Liver (tissue), 8 donors: ENCODE measurements at regions not wholly inside any gene's neighbourhood (a gene's known extent, or its start where the extent isn't known, plus 50 kb on each side); places are given as distances from the start of the nearest gene placed in this dataset.

Source experiments
- DNase-seq: peaks from one replicate; pipeline ENCODE4 v3.0.0-alpha.2; 2017; ENCODE audit warnings: low spot score
- H3K27ac ChIP-seq, 2 donors: one replicate each; pipeline ENCODE4 v1.7.0; 2013; ENCODE audit warnings: inconsistent platforms in 2 of 2, low read length in 2 of 2, control low read depth in 1 of 2, low read depth in 1 of 2, mild to moderate bottlenecking in 1 of 2
- H3K27me3 ChIP-seq, 4 donors: one replicate each; pipeline versions ENCODE4 v1.6.1 to v1.7.0; 2013; ENCODE audit warnings: low read length in 3 of 4, inconsistent platforms in 1 of 4, mild to moderate bottlenecking in 1 of 4, moderate library complexity in 1 of 4; ENCODE audit not compliant: control insufficient read depth in 4 of 4, insufficient read depth in 4 of 4
- H3K36me3 ChIP-seq, 4 donors: one replicate each; pipeline versions ENCODE4 v1.6.1 to v1.7.0; 2013; ENCODE audit warnings: low read length in 3 of 4, mild to moderate bottlenecking in 3 of 4, low read depth in 1 of 4, moderate library complexity in 1 of 4; ENCODE audit not compliant: control insufficient read depth in 4 of 4, insufficient read depth in 3 of 4
- H3K4me1 ChIP-seq, 4 donors: one replicate each; pipeline versions ENCODE4 v1.6.1 to v1.7.0; 2013; ENCODE audit warnings: low read length in 3 of 4, mild to moderate bottlenecking in 3 of 4, moderate library complexity in 1 of 4; ENCODE audit not compliant: control insufficient read depth in 4 of 4, insufficient read depth in 4 of 4
- H3K4me3 ChIP-seq, 3 donors: one replicate each; pipeline versions ENCODE4 v1.6.1 to v1.7.0; 2013; ENCODE audit warnings: low read length in 3 of 3, control low read depth in 1 of 3, low read depth in 1 of 3, mild to moderate bottlenecking in 1 of 3
- H3K9ac ChIP-seq, 2 donors: one replicate each; pipeline ENCODE4 v1.7.0; 2013; ENCODE audit warnings: low read length in 2 of 2, mild to moderate bottlenecking in 2 of 2, moderate library complexity in 2 of 2, control low read depth in 1 of 2, low read depth in 1 of 2
- H3K9me3 ChIP-seq, 4 donors: one replicate each; pipeline versions ENCODE4 v1.6.1 to v1.7.0; 2013; ENCODE audit warnings: low read length in 3 of 4; ENCODE audit not compliant: control insufficient read depth in 4 of 4
- ATF3 ChIP-seq: IDR thresholded peaks from 2 replicates; pipeline ENCODE4 v1.6.1; 2016; ENCODE audit warnings: antibody characterized with exemption
- CTCF ChIP-seq: fragments of 150-350 bp; IDR thresholded peaks from 2 replicates; pipeline ENCODE4 v1.5.1; 2017; ENCODE audit warnings: improper control_type of control experiment, low read depth, low read length; ENCODE audit not compliant: missing input control
- EGR1 ChIP-seq, 2 donors: IDR thresholded peaks; 2 replicates each; pipeline ENCODE4 v1.6.1; 2016 to 2018; ENCODE audit warnings: antibody characterized with exemption in 2 of 2, low read depth in 2 of 2
- FOXA1 ChIP-seq: IDR thresholded peaks from 2 replicates; pipeline ENCODE4 v1.6.1; 2016; ENCODE audit warnings: antibody characterized with exemption
- FOXA2 ChIP-seq: IDR thresholded peaks from 2 replicates; pipeline ENCODE4 v1.6.1; 2016; ENCODE audit warnings: antibody characterized with exemption
- GABPA ChIP-seq, 2 donors: IDR thresholded peaks in 1 of 2; conservative IDR thresholded peaks in 1 of 2; 2 replicates each; pipeline ENCODE4 v1.6.1; 2016; ENCODE audit warnings: antibody characterized with exemption in 2 of 2, mild to moderate bottlenecking in 1 of 2, moderate library complexity in 1 of 2
- HNF4A ChIP-seq, 2 donors: conservative IDR thresholded peaks; 2 replicates each; pipeline ENCODE4 v1.6.1; 2016; ENCODE audit warnings: antibody characterized with exemption in 2 of 2, mild to moderate bottlenecking in 2 of 2
- HNF4G ChIP-seq: IDR thresholded peaks from 2 replicates; pipeline ENCODE4 v1.6.1; 2016; ENCODE audit warnings: antibody characterized with exemption
- JUND ChIP-seq, 2 donors: IDR thresholded peaks; 2 replicates each; pipeline ENCODE4 v1.6.1; 2016; ENCODE audit warnings: antibody characterized with exemption in 2 of 2
- MAX ChIP-seq: IDR thresholded peaks from 2 replicates; pipeline ENCODE4 v1.6.1; 2016; ENCODE audit warnings: antibody characterized with exemption
- NR2F2 ChIP-seq: IDR thresholded peaks from 2 replicates; pipeline ENCODE4 v1.6.1; 2016; ENCODE audit warnings: antibody characterized with exemption
- RAD21 ChIP-seq, 2 donors: IDR thresholded peaks; 2 replicates each; pipeline ENCODE4 v1.6.1; 2016; ENCODE audit warnings: antibody characterized with exemption in 2 of 2, mild to moderate bottlenecking in 2 of 2
- REST ChIP-seq: IDR thresholded peaks from 2 replicates; pipeline ENCODE4 v1.6.1; 2016; ENCODE audit warnings: antibody characterized with exemption, mild to moderate bottlenecking
- RXRA ChIP-seq, 2 donors: IDR thresholded peaks; 2 replicates each; pipeline ENCODE4 v1.6.1; 2017 to 2018; ENCODE audit warnings: antibody characterized with exemption in 2 of 2, mild to moderate bottlenecking in 1 of 2
- SP1 ChIP-seq: IDR thresholded peaks from 2 replicates; pipeline ENCODE4 v1.6.1; 2018; ENCODE audit warnings: antibody characterized with exemption, mild to moderate bottlenecking
- TAF1 ChIP-seq: conservative IDR thresholded peaks from 2 replicates; pipeline ENCODE4 v1.6.1; 2016; ENCODE audit warnings: antibody characterized with exemption, mild to moderate bottlenecking
- YY1 ChIP-seq: IDR thresholded peaks from 2 replicates; pipeline ENCODE4 v1.6.1; 2016; ENCODE audit warnings: antibody characterized with exemption, mild to moderate bottlenecking
- ZBTB33 ChIP-seq: IDR thresholded peaks from 2 replicates; pipeline ENCODE4 v1.6.1; 2016; ENCODE audit warnings: antibody characterized with exemption
- WGBS: extraction: QIAGEN DNeasy Blood & Tissue Kit; methylation state at CpG from one replicate; pipeline ENCODE4 v1.1.7; 2013; 5-methylcytosine and 5-hydroxymethylcytosine counted together
- donor health status: healthy.
- donor health status: healthy.
- donor health status: healthy.
- donor health status: healthy.
- donor health status: healthy.

GRCh38 chr5:133828722-133829121 is 139.7 kb downstream of the C5orf15 start:
- H3K4me1 ChIP-seq: no peaks in the 10 kb centered on the region
- no peaks in the 10 kb centered on the region for H3K36me3 ChIP-seq
- TF ChIP-seq EGR1 (IDR thresholded peaks at IDR 0.05; ENCODE audit: low read depth in 2 of 2) (no peak), RAD21 (IDR thresholded peaks at IDR 0.05) (no peak), JUND (IDR thresholded peaks at IDR 0.05) (no peak), YY1 (no peak), TAF1 (no peak), SP1 (no peak), NR2F2 (no peak), REST (no peak), FOXA2 (no peak), HNF4G (no peak), HNF4A (conservative IDR thresholded peaks at IDR 0.05) (no peak), FOXA1 (no peak), MAX (no peak), CTCF (no peak), GABPA (IDR thresholded peaks at IDR 0.05 in 1 of 2, conservative IDR thresholded peaks at IDR 0.05 in 1 of 2) (no peak), ZBTB33 (no peak), ATF3 (no peak), RXRA (IDR thresholded peaks at IDR 0.05) (no peak)
- H3K9me3 ChIP-seq: peaks cover 0 to 2% (median 0%) of the 10 kb centered on the region in 4 donors
- H3K9ac ChIP-seq: no peak overlapping the region
- no peak overlapping the region for H3K27ac ChIP-seq
- no peak for DNase-seq
- H3K27me3 ChIP-seq: no peaks in the 10 kb centered on the region
- WGBS: 91% methylated on average over 7 of the region's 7 CpGs
- no peak overlapping the region for H3K4me3 ChIP-seq
